ENCODE measurements at regions not wholly inside any gene's neighbourhood (a gene's known extent, or its start where the extent isn't known, plus 50 kb on each side); places are given as distances from the start of the nearest gene placed in this dataset.
A peak's percentile ranks its signal among the peaks of the same experiment; 100 is the strongest.

GRCh38 chr3:17974206-17974841 is 231.9 kb upstream of the TBC1D5 start:
- DNase-seq, result peak; percentile 8

GRCh38 chr3:17972959-17973906 is 230.8 kb upstream of the TBC1D5 start:
- peak; percentile 47 for DNase-seq

GRCh38 chr3:17972476-17972875 is 230.0 kb upstream of the TBC1D5 start:
- DNase-seq, result no peak

GRCh38 chr3:17972030-17972429 is 229.6 kb upstream of the TBC1D5 start:
- DNase-seq, result no peak

GRCh38 chr3:17969985-17970568 is 227.6 kb upstream of the TBC1D5 start:
- no peak for DNase-seq

- no peak for DNase-seq
These were observed 226.8 kb upstream of the TBC1D5 start for GRCh38 chr3:17969244-17969643.

- no peak for DNase-seq
These were observed 225.6 kb upstream of the TBC1D5 start for GRCh38 chr3:17967953-17968607.

GRCh38 chr3:17967111-17967510 is 224.7 kb upstream of the TBC1D5 start:
- DNase-seq, result no peak

- no peak for DNase-seq
These were observed 222.9 kb upstream of the TBC1D5 start for GRCh38 chr3:17965331-17965730.

GRCh38 chr3:17964108-17964507 is 221.7 kb upstream of the TBC1D5 start:
- no peak for DNase-seq

GRCh38 chr3:17955411-17955810 is 213.0 kb upstream of the TBC1D5 start:
- no peak for DNase-seq

GRCh38 chr3:17954801-17955200 is 212.4 kb upstream of the TBC1D5 start:
- DNase-seq, result no peak

- DNase-seq, result no peak
These were observed 208.8 kb upstream of the TBC1D5 start for GRCh38 chr3:17951241-17951640.

GRCh38 chr3:17949101-17949500 is 206.7 kb upstream of the TBC1D5 start:
- DNase-seq, result no peak

- no peak for DNase-seq
These were observed 205.4 kb upstream of the TBC1D5 start for GRCh38 chr3:17947833-17948232.

- no peak for DNase-seq
These were observed 204.2 kb upstream of the TBC1D5 start for GRCh38 chr3:17946619-17947018.

GRCh38 chr3:17945799-17946399 is 203.5 kb upstream of the TBC1D5 start:
- no peak for DNase-seq

GRCh38 chr3:17945018-17945798 is 202.8 kb upstream of the TBC1D5 start:
- DNase-seq, result no peak

GRCh38 chr3:17942856-17943255 is 200.4 kb upstream of the TBC1D5 start:
- DNase-seq, result no peak

GRCh38 chr3:17941766-17942165 is 199.3 kb upstream of the TBC1D5 start:
- DNase-seq, result no peak

GRCh38 chr3:17941152-17941551 is 198.7 kb upstream of the TBC1D5 start:
- DNase-seq, result no peak

- no peak for DNase-seq
These were observed 196.7 kb upstream of the TBC1D5 start for GRCh38 chr3:17939157-17939556.
